HepG2 (cell line): ENCODE measurements at regions not wholly inside any gene's neighbourhood (a gene's known extent, or its start where the extent isn't known, plus 50 kb on each side); places are given as distances from the start of the nearest gene placed in this dataset.

ENCODE experiments used
- PBX3 ChIP-seq: sonication (generic); formaldehyde crosslinking; IDR thresholded peaks from 2 replicates; pipeline ENCODE4 v1.8.1; 2023; ENCODE audit warnings: missing genetic modification reagents, inconsistent platforms, borderline replicate concordance
- ZNF138 ChIP-seq: sonication (generic); formaldehyde crosslinking; IDR thresholded peaks from 2 replicates; pipeline ENCODE4 v1.5.0; 2020; ENCODE audit warnings: mild to moderate bottlenecking, low read depth, missing genetic modification reagents

GRCh38 chr2:2692599-2693389 is 361.7 kb upstream of the MYT1L start:
- TF ChIP-seq ZNF138 (CRISPR knock-in tag) (no peak), PBX3 (CRISPR knock-in tag) (no peak)
